Hippocampal formation (tissue), 2 donors: ENCODE measurements at regions not wholly inside any gene's neighbourhood (a gene's known extent, or its start where the extent isn't known, plus 50 kb on each side); places are given as distances from the start of the nearest gene placed in this dataset.

Experiments used
- DNase-seq, 2 donors: peaks; one replicate each; lab custom pipeline; 2025; lab: John Stamatoyannopoulos, UW

GRCh38 chr17:45715787-45716186 lies 68.3 kb upstream of the CRHR1 start:
- DNase-seq = no peak

- no peak for DNase-seq
Measured at GRCh38 chr17:45718791-45719190, 65.3 kb upstream of the CRHR1 start.

- DNase-seq = no peak
Measured at GRCh38 chr17:45719335-45720071, 64.6 kb upstream of the CRHR1 start.

- no peak for DNase-seq
Measured at GRCh38 chr17:45720386-45720785, 63.7 kb upstream of the CRHR1 start.

GRCh38 chr17:45722161-45722560 lies 62.0 kb upstream of the CRHR1 start:
- peak; percentile 7 to 21 for DNase-seq

GRCh38 chr17:45729294-45729907 lies 54.7 kb upstream of the CRHR1 start:
- DNase-seq = no peak

- no peak for DNase-seq
Measured at GRCh38 chr17:45730192-45730591, 53.9 kb upstream of the CRHR1 start.

- DNase-seq = no peak
Measured at GRCh38 chr17:45731459-45731858, 52.7 kb upstream of the CRHR1 start.

GRCh38 chr17:45732926-45733505 lies 51.1 kb upstream of the CRHR1 start:
- DNase-seq = no peak

- DNase-seq = no peak
Measured at GRCh38 chr17:45733781-45734180, 50.3 kb upstream of the CRHR1 start.
